GM23338 (cell line): ENCODE measurements at regions not wholly inside any gene's neighbourhood (a gene's known extent, or its start where the extent isn't known, plus 50 kb on each side); places are given as distances from the start of the nearest gene placed in this dataset.

ENCODE experiments used
- ATAC-seq: fragments of 200-7000 bp; cut with Tn5 transposase; 3 replicates; pipeline ENCODE4 v1.9.1; 2020
- DNase-seq: peaks from one replicate; pipeline ENCODE4 v3.0.0-alpha.2; 2015; ENCODE audit warnings: low spot score
- H2AFZ ChIP-seq: fragments of 200-600 bp; sonication (generic); 2 replicates; pipeline ENCODE4 v1.8.0; 2016; ENCODE audit warnings: antibody characterized with exemption, mild to moderate bottlenecking, moderate library complexity
- H3F3A ChIP-seq: fragments of 200-600 bp; sonication (generic); replicated peaks from 2 replicates; pipeline ENCODE4 v1.8.0; 2017; ENCODE audit warnings: antibody characterized with exemption, mixed run types, low read depth
- H3K27ac ChIP-seq: fragments of 200-600 bp; sonication (generic); 2 replicates; pipeline ENCODE4 v1.6.1; 2016; ENCODE audit warnings: low read depth
- H3K27me3 ChIP-seq: fragments of 200-600 bp; sonication (generic); 2 replicates; pipeline ENCODE4 v1.8.0; 2016; ENCODE audit warnings: mild to moderate bottlenecking, mixed run types, moderate library complexity; ENCODE audit not compliant: insufficient read depth
- H3K36me3 ChIP-seq: fragments of 200-600 bp; sonication (generic); 2 replicates; pipeline ENCODE4 v1.8.0; 2016; ENCODE audit warnings: mild to moderate bottlenecking; ENCODE audit not compliant: insufficient read depth
- H3K4me1 ChIP-seq: fragments of 200-600 bp; sonication (generic); 2 replicates; pipeline ENCODE4 v1.8.0; 2016; ENCODE audit warnings: mild to moderate bottlenecking, moderate library complexity; ENCODE audit not compliant: insufficient read depth
- H3K4me2 ChIP-seq: fragments of 200-600 bp; sonication (generic); 2 replicates; pipeline ENCODE4 v1.7.1; 2017; ENCODE audit warnings: mixed run types
- H3K4me3 ChIP-seq: fragments of 200-600 bp; sonication (generic); 2 replicates; pipeline ENCODE4 v1.6.1; 2016; ENCODE audit warnings: mixed run types
- H3K79me2 ChIP-seq: fragments of 200-600 bp; sonication (generic); replicated peaks from 2 replicates; pipeline ENCODE4 v1.8.0; 2017; ENCODE audit warnings: mild to moderate bottlenecking; ENCODE audit not compliant: insufficient read depth
- H3K9me2 ChIP-seq: fragments of 200-600 bp; sonication (generic); 2 replicates; pipeline ENCODE4 v1.8.0; 2017; ENCODE audit not compliant: insufficient read depth
- H4K20me1 ChIP-seq: fragments of 200-600 bp; sonication (generic); replicated peaks from 2 replicates; pipeline ENCODE4 v1.8.0; 2017; ENCODE audit warnings: mild to moderate bottlenecking; ENCODE audit not compliant: insufficient read depth
- H3K27ac Mint-ChIP-seq: 2 replicates; pipeline ENCODE4 v1.8.0; 2020; ENCODE audit warnings: inconsistent platforms, mild to moderate bottlenecking, moderate library complexity, mixed read lengths
- H3K27me3 Mint-ChIP-seq: 3 replicates; pipeline ENCODE4 v1.8.0; 2022; ENCODE audit warnings: low read depth, mild to moderate bottlenecking, moderate library complexity, mixed read lengths, inconsistent platforms; ENCODE audit not compliant: insufficient read depth, poor library complexity
- H3K36me3 Mint-ChIP-seq: 3 replicates; pipeline ENCODE4 v1.8.0; 2021; ENCODE audit warnings: low read depth, mild to moderate bottlenecking, inconsistent platforms, moderate library complexity, mixed read lengths
- H3K4me1 Mint-ChIP-seq: 3 replicates; pipeline ENCODE4 v1.8.0; 2020; ENCODE audit warnings: mild to moderate bottlenecking, inconsistent platforms, mixed read lengths
- H3K4me3 Mint-ChIP-seq: 3 replicates; pipeline ENCODE4 v1.8.0; 2021; ENCODE audit warnings: moderate library complexity, mild to moderate bottlenecking, inconsistent platforms, mixed read lengths
- H3K9me3 Mint-ChIP-seq: 3 replicates; pipeline ENCODE4 v1.8.0; 2020; ENCODE audit warnings: moderate library complexity, mild to moderate bottlenecking, inconsistent platforms, mixed read lengths
- CREB1 ChIP-seq: fragments of 250-450 bp; sonication (Bioruptor Pico); IDR thresholded peaks from 2 replicates; pipeline ENCODE4 v1.5.0; 2020; ENCODE audit warnings: low read depth, mild to moderate bottlenecking, moderate library complexity
- CTCF ChIP-seq, 2 experiments: fragments of 200-600 bp in 1 of 2; sonication (generic) in 1 of 2; conservative IDR thresholded peaks; 2 replicates each; pipeline versions ENCODE4 v1.5.1 to v1.6.1; 2016 to 2017; ENCODE audit warnings: antibody characterized with exemption in 2 of 2, low read depth in 2 of 2, mild to moderate bottlenecking in 2 of 2, moderate library complexity in 1 of 2
- ETS1 ChIP-seq: IDR thresholded peaks from 2 replicates; pipeline ENCODE4 v1.6.1; 2016; ENCODE audit warnings: antibody characterized with exemption
- EZH2 ChIP-seq: fragments of 200-600 bp; sonication (generic); IDR thresholded peaks from one replicate; pipeline ENCODE4 v1.8.0; 2017; ENCODE audit warnings: antibody characterized with exemption, mild to moderate bottlenecking, low read depth; ENCODE audit not compliant: unreplicated experiment
- EZH2phosphoT487 ChIP-seq: fragments of 200-600 bp; sonication (generic); IDR thresholded peaks from one replicate; pipeline ENCODE4 v1.8.1; 2018; ENCODE audit warnings: antibody characterized with exemption; ENCODE audit not compliant: unreplicated experiment
- JUNB ChIP-seq: IDR thresholded peaks from one replicate; pipeline ENCODE4 v1.6.1; 2016; ENCODE audit warnings: antibody characterized with exemption; ENCODE audit not compliant: unreplicated experiment
- NANOG ChIP-seq: IDR thresholded peaks from 2 replicates; pipeline ENCODE4 v1.6.1; 2016; ENCODE audit warnings: antibody characterized with exemption, borderline replicate concordance
- POLR2AphosphoS5 ChIP-seq: IDR thresholded peaks from 2 replicates; pipeline ENCODE4 v1.6.1; 2016; ENCODE audit warnings: antibody characterized with exemption, low read depth
- REST ChIP-seq: IDR thresholded peaks from one replicate; pipeline ENCODE4 v1.6.1; 2018; ENCODE audit warnings: antibody characterized with exemption; ENCODE audit not compliant: unreplicated experiment
- STAT1 ChIP-seq: IDR thresholded peaks from one replicate; pipeline ENCODE4 v1.6.1; 2016; ENCODE audit warnings: antibody characterized with exemption; ENCODE audit not compliant: unreplicated experiment
- ZNF114 ChIP-seq: fragments of 250-450 bp; sonication (Bioruptor Pico); IDR thresholded peaks from 2 replicates; pipeline ENCODE4 v1.5.0; 2020; ENCODE audit warnings: mild to moderate bottlenecking, moderate library complexity
- ZNF331 ChIP-seq: fragments of 250-450 bp; sonication (Bioruptor Pico); IDR thresholded peaks from 2 replicates; pipeline ENCODE4 v1.5.0; 2020; ENCODE audit warnings: low read depth, mild to moderate bottlenecking, moderate library complexity
- ZNF462 ChIP-seq: fragments of 250-450 bp; sonication (Bioruptor Pico); IDR thresholded peaks from 2 replicates; pipeline ENCODE4 v1.5.0; 2020; ENCODE audit warnings: mild to moderate bottlenecking, moderate library complexity

GRCh38 chr10:10462151-10462941 lies 555.3 kb upstream of the CELF2 start:
- H3F3A ChIP-seq = no peaks in the 10 kb centered on the region
- Mint-ChIP-seq H3K9me3 (no peaks in the 10 kb centered on the region), H3K4me1 (peaks cover 14% of the 10 kb centered on the region), H3K27ac (no peak overlapping the region), H3K4me3 (no peak overlapping the region), H3K27me3 (no peaks in the 10 kb centered on the region), H3K36me3 (no peaks in the 10 kb centered on the region)
- TF ChIP-seq STAT1 = no peak
- TF ChIP-seq ZNF462 (CRISPR knock-in tag) = no peak
- no peak for TF ChIP-seq ETS1
- TF ChIP-seq CREB1 (CRISPR knock-in tag) = no peak
- no peak for TF ChIP-seq REST
- TF ChIP-seq ZNF114 = no peak
- no peak for TF ChIP-seq ZNF331
- TF ChIP-seq CTCF (conservative IDR thresholded peaks at IDR 0.05; ENCODE audit: low read depth in 2 of 2) = no peak
- no peak for TF ChIP-seq NANOG
- TF ChIP-seq EZH2phosphoT487 = no peak
- TF ChIP-seq JUNB = no peak
- no peak for TF ChIP-seq POLR2AphosphoS5
- no peak for TF ChIP-seq EZH2
- H3K27ac ChIP-seq = no peak overlapping the region
- H3K9me2 ChIP-seq = no peaks in the 10 kb centered on the region
- no peak overlapping the region for H3K4me3 ChIP-seq
- H3K36me3 ChIP-seq = no peaks in the 10 kb centered on the region
- DNase-seq (peak; percentile 14), ATAC-seq (0 out of 3 replicates have a peak, but pooled peaks have one; percentile 29)
- H3K4me2 ChIP-seq = no peak overlapping the region
- H2AFZ ChIP-seq = no peak overlapping the region
- H4K20me1 ChIP-seq = no peaks in the 10 kb centered on the region
- no peaks in the 10 kb centered on the region for H3K79me2 ChIP-seq
- H3K4me1 ChIP-seq = no peaks in the 10 kb centered on the region
- no peaks in the 10 kb centered on the region for H3K27me3 ChIP-seq
